GM23248 (cell line): ENCODE measurements at regions not wholly inside any gene's neighbourhood (a gene's known extent, or its start where the extent isn't known, plus 50 kb on each side); places are given as distances from the start of the nearest gene placed in this dataset.

Experiments
- DNase-seq: peaks from one replicate; pipeline ENCODE4 v3.0.0-alpha.2; 2015
- H2AFZ ChIP-seq: fragments of 200-600 bp; sonication (generic); 2 replicates; pipeline ENCODE4 v1.6.1; 2016; ENCODE audit warnings: antibody characterized with exemption
- H3F3A ChIP-seq: fragments of 200-600 bp; sonication (generic); 2 replicates; pipeline ENCODE4 v1.6.1; 2016; ENCODE audit warnings: mild to moderate bottlenecking, antibody characterized with exemption, mixed run types; ENCODE audit not compliant: insufficient read depth
- H3K27ac ChIP-seq: fragments of 200-600 bp; sonication (generic); 2 replicates; pipeline ENCODE4 v1.5.1; 2016; ENCODE audit warnings: mild to moderate bottlenecking
- H3K27me3 ChIP-seq: fragments of 200-600 bp; sonication (generic); replicated peaks from 2 replicates; pipeline ENCODE4 v1.6.1; 2016; ENCODE audit warnings: mild to moderate bottlenecking; ENCODE audit not compliant: insufficient read depth
- H3K36me3 ChIP-seq: fragments of 200-600 bp; sonication (generic); 2 replicates; pipeline ENCODE4 v1.6.1; 2016; ENCODE audit warnings: low read depth, mild to moderate bottlenecking
- H3K4me1 ChIP-seq: fragments of 200-600 bp; sonication (generic); 2 replicates; pipeline ENCODE4 v1.6.1; 2016; ENCODE audit warnings: mild to moderate bottlenecking; ENCODE audit not compliant: insufficient read depth
- H3K4me2 ChIP-seq: fragments of 200-600 bp; sonication (generic); one replicate; pipeline ENCODE4 v1.6.1; 2016; ENCODE audit warnings: mild to moderate bottlenecking; ENCODE audit not compliant: unreplicated experiment
- H3K4me3 ChIP-seq: fragments of 200-600 bp; sonication (generic); 2 replicates; pipeline ENCODE4 v1.5.1; 2016; ENCODE audit warnings: mild to moderate bottlenecking
- H3K79me2 ChIP-seq: fragments of 200-600 bp; sonication (generic); 2 replicates; pipeline ENCODE4 v1.6.1; 2016; ENCODE audit warnings: mild to moderate bottlenecking; ENCODE audit not compliant: insufficient read depth
- H3K9ac ChIP-seq: fragments of 200-600 bp; sonication (generic); 2 replicates; pipeline ENCODE4 v1.6.1; 2016; ENCODE audit warnings: mild to moderate bottlenecking
- H3K9me2 ChIP-seq: fragments of 200-600 bp; sonication (generic); 2 replicates; pipeline ENCODE4 v1.6.1; 2016; ENCODE audit warnings: mixed run types, mild to moderate bottlenecking, moderate library complexity; ENCODE audit not compliant: insufficient read depth
- H3K9me3 ChIP-seq: fragments of 200-600 bp; sonication (generic); one replicate; pipeline ENCODE4 v1.6.1; 2017; ENCODE audit warnings: low read depth
- H4K20me1 ChIP-seq: fragments of 200-600 bp; sonication (generic); 2 replicates; pipeline ENCODE4 v1.6.0; 2016; ENCODE audit not compliant: insufficient read depth
- EZH2 ChIP-seq: fragments of 200-600 bp; sonication (generic); IDR thresholded peaks from 2 replicates; pipeline ENCODE4 v1.6.1; 2018; ENCODE audit warnings: antibody characterized with exemption, mild to moderate bottlenecking; ENCODE audit not compliant: insufficient read depth, poor library complexity, severe bottlenecking
- EZH2phosphoT487 ChIP-seq: fragments of 200-600 bp; sonication (generic); IDR thresholded peaks from 2 replicates; pipeline ENCODE4 v1.6.1; 2018; ENCODE audit warnings: antibody characterized with exemption, moderate library complexity, mild to moderate bottlenecking, low read depth; ENCODE audit not compliant: insufficient read depth
- WGBS, 2 experiments: methylation state at CpG; one replicate each; pipeline ENCODE4 v1.1.6; 2015 to 2017; ENCODE audit warnings: low lambda C conversion rate in 2 of 2, low coverage in 1 of 2; ENCODE audit errors: missing lambda C conversion rate in 2 of 2; 5-methylcytosine and 5-hydroxymethylcytosine counted together
- in situ Hi-C: fragments of 300-500 bp; cut with MboI; formaldehyde crosslinking; loops from 2 replicates; pipeline ENCODE4 v1.15.0; 2020

- Histone ChIP-seq H3K9me3 (no peaks in the 10 kb centered on the region), H3K27me3 (no peaks in the 10 kb centered on the region), H3K9ac (no peak overlapping the region), H3K36me3 (no peaks in the 10 kb centered on the region), H3K79me2 (no peaks in the 10 kb centered on the region), H4K20me1 (no peaks in the 10 kb centered on the region), H3K4me1 (no peaks in the 10 kb centered on the region), H3K4me3 (no peak overlapping the region), H2AFZ (no peak overlapping the region), H3K9me2 (no peaks in the 10 kb centered on the region), H3F3A (no peaks in the 10 kb centered on the region), H3K27ac (no peak overlapping the region), H3K4me2 (no peak overlapping the region)
- in situ Hi-C loops: no loop called here
- DNase-seq: no peak
- 7 to 23% methylated on average over 4 of the region's 4 CpGs for WGBS, 2 experiments
- no peak for TF ChIP-seq EZH2phosphoT487
- no peak for TF ChIP-seq EZH2
Measured at GRCh38 chr14:25570483-25570882, 520.5 kb upstream of the STXBP6 start.

GRCh38 chr14:25557466-25557865, 507.5 kb upstream of the STXBP6 start:
- Histone ChIP-seq H3K36me3 (no peaks in the 10 kb centered on the region), H3K9ac (no peak overlapping the region), H3K9me3 (no peaks in the 10 kb centered on the region), H3F3A (no peaks in the 10 kb centered on the region), H3K79me2 (no peaks in the 10 kb centered on the region), H3K27me3 (no peaks in the 10 kb centered on the region), H4K20me1 (no peaks in the 10 kb centered on the region), H2AFZ (no peak overlapping the region), H3K4me2 (no peak overlapping the region), H3K27ac (no peak overlapping the region), H3K4me3 (no peak overlapping the region), H3K4me1 (no peaks in the 10 kb centered on the region), H3K9me2 (no peaks in the 10 kb centered on the region)
- in situ Hi-C loops: no loop called here
- WGBS, 2 experiments: 0% methylated on average over 1 of the region's 1 CpG
- TF ChIP-seq EZH2phosphoT487 (no peak), EZH2 (no peak)
- DNase-seq: no peak

- H3K9me2 ChIP-seq: no peaks in the 10 kb centered on the region
- H3F3A ChIP-seq: no peaks in the 10 kb centered on the region
- H3K79me2 ChIP-seq: no peaks in the 10 kb centered on the region
- no peaks in the 10 kb centered on the region for H3K36me3 ChIP-seq
- no peaks in the 10 kb centered on the region for H3K4me1 ChIP-seq
- TF ChIP-seq EZH2 (no peak), EZH2phosphoT487 (no peak)
- H3K9ac ChIP-seq: no peak overlapping the region
- DNase-seq: no peak
- no peak overlapping the region for H2AFZ ChIP-seq
- no peak overlapping the region for H3K4me2 ChIP-seq
- H3K27ac ChIP-seq: no peak overlapping the region
- in situ Hi-C loops: no loop called here
- H3K9me3 ChIP-seq: no peaks in the 10 kb centered on the region
- 0 to 2% methylated on average over 2 of the region's 2 CpGs for WGBS, 2 experiments
- H3K4me3 ChIP-seq: no peak overlapping the region
- no peaks in the 10 kb centered on the region for H4K20me1 ChIP-seq
- no peaks in the 10 kb centered on the region for H3K27me3 ChIP-seq
Measured at GRCh38 chr14:25552826-25553225, 502.9 kb upstream of the STXBP6 start.

GRCh38 chr14:25551674-25552073, 501.7 kb upstream of the STXBP6 start:
- TF ChIP-seq EZH2: no peak
- TF ChIP-seq EZH2phosphoT487: no peak
- DNase-seq: no peak
- no peak overlapping the region for H3K4me3 ChIP-seq
- no peaks in the 10 kb centered on the region for H3K79me2 ChIP-seq
- H2AFZ ChIP-seq: no peak overlapping the region
- WGBS, 2 experiments: 4 to 6% methylated on average over 3 of the region's 3 CpGs
- H4K20me1 ChIP-seq: no peaks in the 10 kb centered on the region
- H3K9me3 ChIP-seq: no peaks in the 10 kb centered on the region
- H3F3A ChIP-seq: no peaks in the 10 kb centered on the region
- H3K27me3 ChIP-seq: no peaks in the 10 kb centered on the region
- in situ Hi-C loops: no loop called here
- H3K9me2 ChIP-seq: no peaks in the 10 kb centered on the region
- no peak overlapping the region for H3K4me2 ChIP-seq
- H3K9ac ChIP-seq: no peak overlapping the region
- no peaks in the 10 kb centered on the region for H3K36me3 ChIP-seq
- H3K4me1 ChIP-seq: no peaks in the 10 kb centered on the region
- no peak overlapping the region for H3K27ac ChIP-seq

- Histone ChIP-seq H4K20me1 (no peaks in the 10 kb centered on the region), H3F3A (no peaks in the 10 kb centered on the region), H3K9me3 (no peaks in the 10 kb centered on the region), H3K4me3 (no peak overlapping the region), H3K27me3 (no peaks in the 10 kb centered on the region), H3K4me1 (no peaks in the 10 kb centered on the region), H3K36me3 (no peaks in the 10 kb centered on the region), H2AFZ (no peak overlapping the region), H3K9ac (no peak overlapping the region), H3K9me2 (no peaks in the 10 kb centered on the region), H3K4me2 (no peak overlapping the region), H3K27ac (no peak overlapping the region), H3K79me2 (no peaks in the 10 kb centered on the region)
- in situ Hi-C loops: no loop called here
- WGBS, 2 experiments: 14 to 17% methylated on average over 2 of the region's 2 CpGs
- no peak for DNase-seq
- TF ChIP-seq EZH2phosphoT487 (no peak), EZH2 (no peak)
Measured at GRCh38 chr14:25546826-25547225, 496.9 kb upstream of the STXBP6 start.
